SHP77 (cell line): ENCODE measurements at regions not wholly inside any gene's neighbourhood (a gene's known extent, or its start where the extent isn't known, plus 50 kb on each side); places are given as distances from the start of the nearest gene placed in this dataset.

ENCODE experiments used
- DNase-seq, 2 experiments: peaks; one replicate each; lab custom pipeline; 2025; lab: John Stamatoyannopoulos, UW

- DNase-seq = no peak
These were observed 1064.6 kb upstream of the LRRTM3 start for GRCh38 chr10:65861249-65861648.
